Transverse colon (tissue), 4 donors: ENCODE measurements at regions not wholly inside any gene's neighbourhood (a gene's known extent, or its start where the extent isn't known, plus 50 kb on each side); places are given as distances from the start of the nearest gene placed in this dataset.

ENCODE experiments used
- DNase-seq: peaks from one replicate; pipeline ENCODE4 v3.0.0-alpha.2; 2019
- H3K27ac ChIP-seq, 4 donors: fragments of 200-600 bp; sonication (generic); 2 replicates each; pipeline ENCODE4 v1.5.1; 2016 to 2018; ENCODE audit warnings: inconsistent platforms in 4 of 4
- H3K27me3 ChIP-seq: fragments of 200-600 bp; sonication (generic); 2 replicates; pipeline ENCODE4 v1.5.1; 2017; ENCODE audit warnings: inconsistent platforms
- H3K36me3 ChIP-seq, 4 donors: fragments of 200-600 bp; sonication (generic); 2 replicates each; pipeline ENCODE4 v1.5.1; 2017 to 2019; ENCODE audit warnings: inconsistent platforms in 4 of 4
- H3K4me1 ChIP-seq, 4 donors: fragments of 200-600 bp; sonication (generic); 2 replicates each; pipeline ENCODE4 v1.5.1; 2017 to 2020; ENCODE audit warnings: inconsistent platforms in 4 of 4
- H3K4me3 ChIP-seq, 4 donors: fragments of 200-600 bp; sonication (generic); 1 replicate in 1 of 4; 2 replicates in 3 of 4; pipeline versions ENCODE4 v1.5.1 to v1.6.1; 2017 to 2019; ENCODE audit warnings: inconsistent platforms in 4 of 4
- H3K9me3 ChIP-seq, 2 donors: fragments of 200-600 bp; sonication (generic); 2 replicates each; pipeline ENCODE4 v1.5.1; 2017 to 2019; ENCODE audit warnings: inconsistent platforms in 2 of 2
- CTCF ChIP-seq, 5 experiments: fragments of 200-600 bp in 3 of 5; fragments of 450-650 bp in 2 of 5; sonication (generic) in 3 of 5; IDR thresholded peaks; 1 replicate in 2 of 5; 2 replicates in 3 of 5; pipeline ENCODE4 v1.5.1; 2016 to 2017; ENCODE audit warnings: antibody characterized with exemption in 5 of 5, inconsistent platforms in 3 of 5, mild to moderate bottlenecking in 2 of 5, moderate library complexity in 1 of 5
- EP300 ChIP-seq: sonication (generic); formaldehyde crosslinking; IDR thresholded peaks from one replicate; pipeline ENCODE4 v1.6.1; 2017; ENCODE audit warnings: antibody characterized with exemption, low read depth
- POLR2A ChIP-seq: fragments of 450-650 bp; IDR thresholded peaks from one replicate; pipeline ENCODE4 v1.6.1; 2016; ENCODE audit warnings: antibody characterized with exemption, mild to moderate bottlenecking, moderate library complexity
- POLR2AphosphoS5 ChIP-seq, 3 donors: sonication (generic); formaldehyde crosslinking; IDR thresholded peaks; one replicate each; pipeline ENCODE4 v1.6.1; 2016; ENCODE audit warnings: antibody characterized with exemption in 3 of 3
- WGBS, 2 donors: methylation state at CpG; one replicate each; pipeline ENCODE4 v1.1.5; 2018; ENCODE audit warnings: low coverage in 1 of 2; 5-methylcytosine and 5-hydroxymethylcytosine counted together
- in situ Hi-C, 4 donors: fragments of 200-750 bp; cut with MboI; loops; one replicate each; pipeline versions ENCODE4 v1.15.0 to v1.15.1; 2017; ENCODE audit warnings: low sequenced_read_pairs in 3 of 4, low pct_ligation_motif_present in 1 of 4, low pct_unique_long_range_greater_than_20kb in 1 of 4
- intact Hi-C: fragments of 100-400 bp; cut with DNase I; formaldehyde crosslinking; loops from one replicate; pipeline ENCODE4 v1.15.1; 2023; ENCODE audit warnings: low total_unique reads

GRCh38 chr3:166127969-166128368 is 290.7 kb upstream of the BCHE start:
- Histone ChIP-seq H3K4me1 (no peaks in the 10 kb centered on the region), H3K27me3 (no peaks in the 10 kb centered on the region), H3K27ac (no peak overlapping the region), H3K9me3 (peaks cover 0 to 2% of the 10 kb centered on the region in 2 donors), H3K36me3 (no peaks in the 10 kb centered on the region), H3K4me3 (no peak overlapping the region)
- in situ Hi-C loops (no loop called here), intact Hi-C loops (no loop called here)
- no peak for TF ChIP-seq EP300
- no peak for DNase-seq
- 66 to 89% methylated on average over 1 of the region's 1 CpG for WGBS, 2 donors

- DNase-seq: no peak
- intact Hi-C loops: no loop called here
- TF ChIP-seq EP300 (no peak), POLR2A (no peak), POLR2AphosphoS5 (IDR thresholded peaks at IDR 0.05) (no peak), CTCF (IDR thresholded peaks at IDR 0.05) (no peak)
- H3K27me3 ChIP-seq: no peaks in the 10 kb centered on the region
- no peaks in the 10 kb centered on the region for H3K9me3 ChIP-seq
- no peaks in the 10 kb centered on the region for H3K4me1 ChIP-seq
- H3K27ac ChIP-seq: no peak overlapping the region
- no peaks in the 10 kb centered on the region for H3K36me3 ChIP-seq
- WGBS, 2 donors: 66% methylated on average over 2 of the region's 2 CpGs; no CpG with 5 or more reads in 1 of the 2 donors
- H3K4me3 ChIP-seq: no peak overlapping the region
- in situ Hi-C loops: no loop called here
Observed at GRCh38 chr3:166125179-166125578, 288.0 kb upstream of the BCHE start.

- intact Hi-C loops: no loop called here
- Histone ChIP-seq H3K4me1 (no peaks in the 10 kb centered on the region), H3K36me3 (no peaks in the 10 kb centered on the region), H3K27me3 (no peaks in the 10 kb centered on the region), H3K4me3 (no peak overlapping the region), H3K9me3 (no peaks in the 10 kb centered on the region), H3K27ac (no peak overlapping the region)
- in situ Hi-C loops: no loop called here
- DNase-seq: no peak
- TF ChIP-seq POLR2AphosphoS5 (IDR thresholded peaks at IDR 0.05) (no peak), EP300 (no peak), CTCF (IDR thresholded peaks at IDR 0.05) (no peak), POLR2A (no peak)
Observed at GRCh38 chr3:166123576-166123975, 286.4 kb upstream of the BCHE start.

GRCh38 chr3:166123088-166123487 is 285.9 kb upstream of the BCHE start:
- H3K4me1 ChIP-seq: no peaks in the 10 kb centered on the region
- TF ChIP-seq POLR2A: no peak
- TF ChIP-seq POLR2AphosphoS5 (IDR thresholded peaks at IDR 0.05): no peak
- TF ChIP-seq CTCF (IDR thresholded peaks at IDR 0.05): no peak
- H3K9me3 ChIP-seq: no peaks in the 10 kb centered on the region
- H3K27ac ChIP-seq: no peak overlapping the region
- in situ Hi-C loops: no loop called here
- H3K36me3 ChIP-seq: no peaks in the 10 kb centered on the region
- no peak overlapping the region for H3K4me3 ChIP-seq
- no peaks in the 10 kb centered on the region for H3K27me3 ChIP-seq
- intact Hi-C loops: no loop called here
- no peak for DNase-seq

- H3K4me1 ChIP-seq: no peaks in the 10 kb centered on the region
- intact Hi-C loops: no loop called here
Observed at GRCh38 chr3:166118049-166118448, 280.8 kb upstream of the BCHE start.

More at GRCh38 chr3:166118049-166118448, 280.8 kb upstream of the BCHE start:
- no peak for DNase-seq
- Histone ChIP-seq H3K4me3 (no peak overlapping the region), H3K27ac (no peak overlapping the region), H3K36me3 (no peaks in the 10 kb centered on the region), H3K9me3 (no peaks in the 10 kb centered on the region), H3K27me3 (no peaks in the 10 kb centered on the region)
- 28 to 44% methylated on average over 2 of the region's 2 CpGs for WGBS, 2 donors
- TF ChIP-seq EP300: no peak
- no peak for TF ChIP-seq POLR2AphosphoS5 (IDR thresholded peaks at IDR 0.05)
- no peak for TF ChIP-seq POLR2A
- TF ChIP-seq CTCF (IDR thresholded peaks at IDR 0.05): no peak
- in situ Hi-C loops: no loop called here
